ENCODE measurements at regions not wholly inside any gene's neighbourhood (a gene's known extent, or its start where the extent isn't known, plus 50 kb on each side); places are given as distances from the start of the nearest gene placed in this dataset.
A peak's percentile ranks its signal among the peaks of the same experiment; 100 is the strongest.

GRCh38 chr4:77430847-77431246 lies 174.8 kb upstream of the CXCL13 start:
- Histone ChIP-seq H3K4me3 (no peak overlapping the region), H3K4me1 (peaks cover 0 to 13% (median 2%) of the 10 kb centered on the region in 3 donors), H3K36me3 (no peaks in the 10 kb centered on the region), H3K27ac (no peak overlapping the region), H3K9me3 (no peaks in the 10 kb centered on the region), H3K27me3 (no peaks in the 10 kb centered on the region)
- intact Hi-C loops (cut with DNase I): loop anchor here (5.0 kb wide), 1 partner anchor 49 kb away; no protein-coding TSS in a partner anchor
- no peak for TF ChIP-seq POLR2A (IDR thresholded peaks at IDR 0.05)
- TF ChIP-seq CTCF (IDR thresholded peaks at IDR 0.05): no peak
- 88 to 91% methylated on average over 4 of the region's 4 CpGs for WGBS, 2 donors
- no peak for DNase-seq

- H3K36me3 ChIP-seq: no peaks in the 10 kb centered on the region
- no peaks in the 10 kb centered on the region for H3K9me3 ChIP-seq
- peaks cover 0 to 13% (median 2%) of the 10 kb centered on the region in 3 donors for H3K4me1 ChIP-seq
- H3K4me3 ChIP-seq: no peak overlapping the region
- 75 to 92% methylated on average over 1 of the region's 1 CpG for WGBS, 2 donors
- no peak for DNase-seq
- intact Hi-C loops (cut with DNase I): loop anchor here (5.0 kb wide), 1 partner anchor 49 kb away; no protein-coding TSS in a partner anchor
- no peak overlapping the region for H3K27ac ChIP-seq
- TF ChIP-seq POLR2A (IDR thresholded peaks at IDR 0.05) (no peak), CTCF (IDR thresholded peaks at IDR 0.05) (no peak)
- no peaks in the 10 kb centered on the region for H3K27me3 ChIP-seq
These were observed 174.1 kb upstream of the CXCL13 start for GRCh38 chr4:77431546-77431945.

GRCh38 chr4:77432717-77433417 lies 172.8 kb upstream of the CXCL13 start:
- intact Hi-C loops (cut with DNase I): loop anchor here (5.0 kb wide), 1 partner anchor 51 kb away; no protein-coding TSS in a partner anchor
- WGBS, 2 donors: 37 to 57% methylated on average over 3 of the region's 3 CpGs
- Histone ChIP-seq H3K9me3 (no peaks in the 10 kb centered on the region), H3K27me3 (no peaks in the 10 kb centered on the region), H3K4me1 (peaks cover 0 to 13% (median 2%) of the 10 kb centered on the region in 3 donors), H3K4me3 (no peak overlapping the region), H3K27ac (peak overlapping the region in 1 of 4 donors; percentile 4), H3K36me3 (no peaks in the 10 kb centered on the region)
- TF ChIP-seq CTCF (IDR thresholded peaks at IDR 0.05) (peak in 1 of 6 experiments; percentile 11), POLR2A (IDR thresholded peaks at IDR 0.05) (no peak)
- no peak for DNase-seq

- Histone ChIP-seq H3K27me3 (no peaks in the 10 kb centered on the region), H3K4me1 (peaks cover 0 to 13% (median 2%) of the 10 kb centered on the region in 3 donors), H3K9me3 (no peaks in the 10 kb centered on the region), H3K36me3 (no peaks in the 10 kb centered on the region), H3K4me3 (no peak overlapping the region), H3K27ac (peak overlapping the region in 1 of 4 donors; percentile 4)
- DNase-seq: no peak
- WGBS, 2 donors: 0 to 3% methylated on average over 2 of the region's 2 CpGs
- TF ChIP-seq POLR2A (IDR thresholded peaks at IDR 0.05) (no peak), CTCF (IDR thresholded peaks at IDR 0.05) (peak; percentile 23 to 73 (median 48))
- intact Hi-C loops (cut with DNase I): loop anchor here (5.0 kb wide), 1 partner anchor 51 kb away; no protein-coding TSS in a partner anchor
These were observed 172.2 kb upstream of the CXCL13 start for GRCh38 chr4:77433418-77433733.

GRCh38 chr4:77434299-77435092 lies 171.1 kb upstream of the CXCL13 start:
- no peak for DNase-seq
- H3K27me3 ChIP-seq: no peaks in the 10 kb centered on the region
- H3K4me3 ChIP-seq: no peak overlapping the region
- peaks cover 0 to 13% (median 2%) of the 10 kb centered on the region in 3 donors for H3K4me1 ChIP-seq
- H3K9me3 ChIP-seq: no peaks in the 10 kb centered on the region
- intact Hi-C loops (cut with DNase I): loop anchor here (5.0 kb wide), 1 partner anchor 52 kb away; no protein-coding TSS in a partner anchor
- H3K27ac ChIP-seq: no peak overlapping the region
- H3K36me3 ChIP-seq: no peaks in the 10 kb centered on the region
- no peak for TF ChIP-seq POLR2A (IDR thresholded peaks at IDR 0.05)
- no peak for TF ChIP-seq CTCF (IDR thresholded peaks at IDR 0.05)
- 53 to 66% methylated on average over 9 to 10 of the region's 10 CpGs for WGBS, 2 donors

All from esophagus squamous epithelium (tissue), 5 donors.